SKM-1 treated with dmso at 0.1 percent for 144 hours (cell line): ENCODE measurements at regions not wholly inside any gene's neighbourhood (a gene's known extent, or its start where the extent isn't known, plus 50 kb on each side); places are given as distances from the start of the nearest gene placed in this dataset.

Source experiments
- DNase-seq: peaks from one replicate; lab custom pipeline; 2025; ENCODE audit not compliant: unreplicated experiment; lab: John Stamatoyannopoulos, UW

DNA sequence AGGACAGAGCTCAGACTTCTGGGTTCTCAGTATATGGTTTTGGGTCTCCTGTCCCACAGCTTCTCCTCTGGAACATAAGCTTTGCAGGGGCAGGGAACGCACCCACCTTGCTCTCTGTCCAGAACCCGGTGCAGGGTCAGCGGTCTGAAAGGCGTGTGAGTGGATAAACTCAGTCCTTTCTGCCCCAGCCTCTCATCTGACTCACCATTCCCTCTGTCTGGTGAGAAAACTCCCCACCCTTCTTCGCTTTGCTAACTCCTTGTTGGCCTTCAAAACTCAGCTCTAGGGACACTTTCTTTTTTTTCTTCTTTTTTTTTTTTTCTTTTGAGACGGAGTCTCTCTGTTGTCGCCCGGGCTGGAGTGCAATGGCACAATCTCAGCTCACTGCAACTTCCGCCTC, 68.9 kb upstream of the NUP50 start:
- no peak for DNase-seq

DNA sequence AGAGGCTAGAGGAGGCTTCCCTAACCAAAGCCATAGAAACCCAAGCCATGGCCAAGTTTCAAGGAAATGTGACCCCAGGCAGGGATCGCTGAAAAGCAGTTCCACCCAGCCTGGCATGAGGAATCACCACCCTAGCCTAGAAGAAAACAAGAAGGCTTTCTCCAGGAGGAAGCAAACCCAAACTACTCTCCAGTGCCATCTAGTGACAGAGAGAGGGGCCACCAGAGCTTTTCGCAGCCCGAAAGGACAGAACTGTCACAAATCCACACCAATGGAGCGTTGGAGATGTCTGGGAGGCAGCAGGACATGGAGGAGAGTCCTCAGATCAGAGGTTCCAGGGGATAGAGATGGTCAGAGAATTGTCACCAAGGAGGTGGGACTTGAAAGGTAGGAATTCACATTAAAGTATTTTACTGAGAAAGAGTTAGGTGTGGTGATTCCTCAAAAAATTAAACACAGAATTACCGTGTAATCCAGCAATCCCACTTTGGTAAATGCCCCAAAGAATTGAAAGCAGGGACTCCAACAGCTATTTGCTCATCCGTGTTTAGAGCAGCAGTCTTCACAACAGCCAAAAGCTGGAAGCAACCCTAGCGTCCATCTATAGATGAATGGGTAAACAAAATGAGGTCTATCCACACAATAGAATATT, 67.3 kb upstream of the NUP50 start:
- peak; percentile 61 for DNase-seq

DNA sequence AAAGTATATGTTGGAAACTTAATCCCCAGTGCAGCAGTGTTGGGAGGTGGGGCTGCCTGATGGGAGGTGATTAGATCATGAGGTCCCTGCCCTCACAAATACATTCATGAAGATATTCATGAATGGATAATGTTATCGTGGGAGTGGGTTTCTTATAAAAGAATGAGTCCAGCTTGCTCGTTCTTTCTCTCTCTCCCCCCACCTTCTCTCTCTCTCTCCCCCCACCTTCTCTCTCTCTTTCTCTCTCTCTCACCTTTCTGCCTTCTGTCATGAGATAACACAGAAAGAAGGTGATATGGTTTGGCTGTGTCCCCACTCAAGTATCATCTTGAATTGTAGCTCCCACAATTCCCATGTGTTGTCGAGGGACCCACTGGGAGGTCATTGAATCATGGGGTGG, 66.7 kb upstream of the NUP50 start:
- no peak for DNase-seq

DNA sequence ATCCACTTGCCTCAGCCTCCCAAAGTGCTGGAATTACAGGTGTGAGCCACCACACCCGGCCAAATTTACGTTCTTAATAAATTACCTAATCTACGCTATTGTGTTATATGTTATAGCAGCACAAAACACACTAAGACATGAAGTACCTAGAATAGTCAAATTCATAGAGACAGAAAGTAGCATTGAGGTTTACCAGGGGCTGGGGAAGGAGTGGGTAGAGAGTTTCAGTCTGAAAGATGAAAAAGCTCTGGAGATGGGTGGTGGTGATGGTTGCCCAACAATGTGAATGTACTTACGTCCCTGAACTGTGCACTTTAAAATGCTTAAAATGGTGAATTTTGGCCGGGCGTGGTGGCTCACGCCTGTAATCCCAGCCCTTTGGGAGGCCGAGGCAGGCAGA, 65.7 kb upstream of the NUP50 start:
- DNase-seq, result no peak

DNA sequence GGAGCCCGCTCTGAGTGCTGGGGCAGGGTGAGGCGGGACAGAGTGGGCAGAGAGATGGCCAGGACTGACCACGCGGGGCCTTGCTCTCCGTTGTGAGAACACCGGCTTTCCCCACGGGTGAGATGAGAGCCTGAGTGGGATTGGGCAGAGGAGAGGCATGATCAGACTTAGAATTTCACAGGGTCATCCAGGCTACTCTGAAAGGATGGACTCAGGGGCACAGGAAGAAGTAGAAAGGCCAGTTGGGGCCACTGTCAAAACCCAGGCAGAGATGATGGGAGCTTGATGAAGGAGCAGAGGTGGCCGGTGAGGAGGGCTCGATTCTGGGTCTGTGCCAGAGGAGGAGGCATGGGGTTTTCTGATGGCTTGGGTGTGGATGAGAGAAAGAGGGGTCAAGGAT, 63.8 kb upstream of the NUP50 start:
- no peak for DNase-seq

DNA sequence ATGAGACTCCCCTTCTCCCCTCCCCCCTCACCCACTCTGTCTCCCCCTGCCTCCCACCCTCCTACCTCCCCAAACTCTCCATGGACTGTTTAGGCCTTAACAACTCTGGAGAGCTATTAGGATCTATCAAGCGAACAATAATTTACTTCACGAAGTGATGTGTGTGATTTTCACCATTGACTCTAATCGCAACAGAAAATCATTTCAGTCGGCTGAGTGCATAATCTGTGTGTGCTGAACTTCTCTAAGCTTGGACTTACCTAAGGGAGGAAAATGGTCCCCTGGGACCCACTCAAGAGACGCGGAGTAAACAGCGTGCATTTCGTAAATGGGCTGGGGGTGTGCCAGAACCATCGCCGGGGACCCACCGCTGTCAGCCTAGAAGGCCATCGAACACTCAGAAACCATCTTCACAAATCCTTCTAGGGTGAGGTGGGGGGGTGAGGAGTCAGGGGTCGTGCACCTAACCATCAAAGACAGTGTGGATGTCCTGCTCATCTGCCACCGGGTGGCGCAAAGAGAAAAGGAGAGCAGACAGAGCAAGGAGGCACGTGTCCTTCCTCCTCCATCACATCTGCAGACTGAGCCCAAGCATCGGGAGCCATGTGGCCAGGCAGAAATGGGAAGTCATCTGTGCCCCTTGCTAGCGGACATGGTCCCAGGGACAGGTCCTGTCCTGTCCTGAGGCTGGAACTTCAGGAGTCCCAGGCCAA, 62.1 kb upstream of the NUP50 start:
- peak; percentile 73 for DNase-seq

DNA sequence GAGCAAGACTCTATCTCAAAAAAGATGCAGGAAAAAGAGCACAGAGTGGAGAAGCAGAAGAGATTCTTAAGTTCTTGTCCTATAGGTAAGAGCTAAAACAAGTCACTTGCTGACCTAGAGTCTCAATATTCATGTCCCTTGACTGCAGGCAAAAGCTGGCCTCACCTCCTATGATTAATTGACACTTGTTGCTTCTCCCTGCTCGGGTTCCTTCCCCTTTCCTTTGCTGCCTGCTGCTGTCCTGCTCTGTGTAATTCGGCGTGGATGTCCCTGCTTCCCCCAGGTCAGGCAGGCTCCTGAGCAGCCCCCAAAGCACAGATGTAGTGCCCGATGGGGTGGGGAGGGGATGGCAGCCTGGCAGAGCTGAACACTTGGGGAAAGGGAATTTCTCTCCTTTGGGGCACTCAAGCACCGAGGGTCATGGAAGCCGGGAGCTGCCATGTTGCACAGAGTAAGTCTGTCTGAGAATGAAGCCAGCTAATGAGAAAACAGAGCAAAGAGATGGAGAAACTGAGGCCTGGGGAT, 60.8 kb upstream of the NUP50 start:
- DNase-seq, result peak; percentile 26

DNA sequence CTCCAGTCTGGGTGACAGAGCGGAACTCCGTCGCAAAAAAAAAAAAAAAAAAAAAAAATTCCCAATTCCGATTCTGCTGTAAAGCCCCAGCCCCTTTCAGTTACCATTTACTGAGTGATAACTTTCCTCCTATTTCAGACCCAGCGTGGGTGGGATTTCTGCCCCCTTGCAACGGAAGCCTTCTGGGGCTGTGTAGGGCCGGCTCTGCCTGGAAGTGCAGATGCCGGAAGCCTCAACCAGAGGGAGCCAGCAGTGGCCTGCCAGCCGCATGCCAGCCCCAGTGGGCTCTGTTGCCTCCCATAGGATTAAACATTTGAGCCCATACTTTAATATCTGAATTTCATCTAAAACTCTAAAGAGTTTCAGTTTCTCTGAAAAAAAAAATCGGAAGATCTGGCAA, 60.0 kb upstream of the NUP50 start:
- no peak for DNase-seq

DNA sequence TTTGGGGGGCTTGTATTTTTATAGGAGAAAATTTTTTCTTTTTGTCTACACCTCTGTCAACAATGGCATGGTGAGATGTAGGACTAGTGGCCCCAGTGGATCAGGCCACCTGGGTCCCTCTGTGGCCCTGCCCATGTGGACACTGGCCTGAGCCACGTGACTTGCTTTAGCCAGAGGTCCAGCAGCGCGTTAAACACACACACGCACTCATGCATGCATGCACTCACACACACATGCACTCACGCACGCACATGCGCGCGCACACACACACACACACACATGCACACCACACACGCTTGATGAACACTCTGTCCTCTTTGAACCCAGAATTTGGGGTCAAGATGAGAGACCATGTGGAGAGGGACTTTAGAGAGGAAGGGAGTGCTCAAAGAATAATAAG, 59.4 kb upstream of the NUP50 start:
- no peak for DNase-seq

DNA sequence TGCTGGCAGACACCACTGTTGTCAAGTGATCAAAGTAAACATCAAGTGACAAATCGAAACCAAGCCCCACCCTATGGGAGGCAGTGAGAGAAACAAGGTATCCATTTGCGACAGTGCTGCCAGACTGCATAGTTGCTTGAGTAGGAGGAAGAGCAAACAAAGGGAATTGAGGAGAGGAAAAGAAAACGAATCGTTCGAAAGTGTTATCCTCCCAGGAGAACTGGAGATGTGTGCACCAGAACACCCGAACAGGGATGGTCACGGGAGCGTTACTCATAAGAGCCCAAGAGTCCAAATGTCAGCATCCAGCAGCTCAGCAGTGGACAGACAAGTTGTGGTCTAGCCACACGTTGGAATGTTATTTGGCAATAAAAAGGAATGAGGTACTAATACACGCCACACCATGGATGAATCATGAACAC, 58.4 kb upstream of the NUP50 start:
- DNase-seq, result no peak

DNA sequence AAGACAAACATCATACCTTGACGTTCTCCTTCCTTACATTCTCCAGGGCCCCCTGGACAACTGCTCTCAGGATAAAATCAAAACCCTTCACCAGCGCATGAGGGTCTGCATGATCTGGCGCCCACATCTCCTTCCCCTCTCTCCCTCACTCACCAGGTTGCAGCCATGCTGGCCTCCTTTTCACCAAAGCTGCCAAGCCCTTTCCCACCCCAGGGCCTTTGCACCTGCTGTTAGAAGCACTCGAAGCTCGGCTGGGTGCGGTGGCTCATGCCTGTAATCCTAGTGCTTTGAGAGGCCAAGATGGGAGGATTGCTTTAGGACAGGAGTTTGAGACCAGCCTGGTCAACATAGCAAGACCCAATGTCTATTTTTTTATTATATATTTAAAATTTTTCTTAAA, 56.1 kb upstream of the NUP50 start:
- no peak for DNase-seq

DNA sequence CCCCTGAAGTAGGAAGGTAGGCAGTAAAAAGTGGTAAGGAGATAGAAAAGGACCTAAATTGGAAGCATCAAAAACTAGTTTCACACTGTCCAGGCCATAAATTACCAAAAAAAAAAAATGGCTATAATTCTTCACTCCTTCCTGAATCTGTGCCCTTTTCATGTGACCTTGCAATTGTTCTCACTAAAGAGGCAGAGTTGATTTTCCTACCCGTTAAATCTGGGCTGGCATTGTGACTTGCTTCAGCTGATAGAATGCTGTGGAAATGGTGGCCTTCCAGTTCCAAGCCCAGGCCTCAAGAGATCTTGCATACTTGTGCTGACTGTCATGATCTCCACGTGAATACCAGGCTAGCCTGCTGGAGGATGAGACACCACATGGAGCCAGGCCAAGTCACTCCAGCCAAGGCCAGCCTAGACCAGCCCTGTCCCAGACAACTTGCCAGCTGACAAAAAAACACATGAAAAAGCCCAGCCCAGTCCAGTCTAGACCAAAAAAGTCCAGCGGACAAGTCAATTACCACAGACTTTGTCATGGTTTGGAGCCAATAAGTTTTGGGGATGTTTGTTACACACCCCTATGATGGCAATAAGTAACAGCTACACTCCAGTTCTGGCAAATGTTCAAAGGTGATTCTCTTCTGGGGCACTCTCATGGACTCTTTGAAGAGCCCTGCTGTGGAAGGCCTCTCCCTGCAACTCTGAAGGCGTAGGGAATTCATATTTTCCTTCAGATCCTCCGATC, 51.4 kb upstream of the NUP50 start:
- DNase-seq, result no peak
